Kasumi-1 (cell line): ENCODE measurements at regions not wholly inside any gene's neighbourhood (a gene's known extent, or its start where the extent isn't known, plus 50 kb on each side); places are given as distances from the start of the nearest gene placed in this dataset.

Experiments
- DNase-seq, 2 experiments: peaks; one replicate each; lab custom pipeline; 2025; lab: John Stamatoyannopoulos, UW

- DNase-seq = no peak
Observed at GRCh38 chr17:73985466-73986015, 217.9 kb upstream of the RPL38 start.

GRCh38 chr17:73986641-73987177 lies 216.8 kb upstream of the RPL38 start:
- no peak for DNase-seq

GRCh38 chr17:73987395-73987794 lies 216.1 kb upstream of the RPL38 start:
- no peak for DNase-seq

- DNase-seq = no peak
Observed at GRCh38 chr17:73987845-73988509, 215.5 kb upstream of the RPL38 start.

GRCh38 chr17:73989671-73990070 lies 213.8 kb upstream of the RPL38 start:
- DNase-seq = no peak

- DNase-seq = no peak
Observed at GRCh38 chr17:73990290-73990689, 213.2 kb upstream of the RPL38 start.

- DNase-seq = no peak
Observed at GRCh38 chr17:73991260-73991659, 212.2 kb upstream of the RPL38 start.

GRCh38 chr17:73994946-73995345 lies 208.5 kb upstream of the RPL38 start:
- DNase-seq = no peak

GRCh38 chr17:73997059-73997458 lies 206.4 kb upstream of the RPL38 start:
- no peak for DNase-seq

GRCh38 chr17:73998249-73998648 lies 205.2 kb upstream of the RPL38 start:
- no peak for DNase-seq

- DNase-seq = peak in 1 of 2 experiments; percentile 18
Observed at GRCh38 chr17:73998653-73999645, 204.5 kb upstream of the RPL38 start.

- DNase-seq = no peak
Observed at GRCh38 chr17:74001145-74001544, 202.3 kb upstream of the RPL38 start.

- DNase-seq = no peak
Observed at GRCh38 chr17:74002241-74002640, 201.2 kb upstream of the RPL38 start.

GRCh38 chr17:74004056-74004455 lies 199.4 kb upstream of the RPL38 start:
- DNase-seq = no peak

- DNase-seq = no peak
Observed at GRCh38 chr17:74005790-74006189, 197.7 kb upstream of the RPL38 start.

- DNase-seq = no peak
Observed at GRCh38 chr17:74006371-74006770, 197.1 kb upstream of the RPL38 start.

GRCh38 chr17:74008196-74008595 lies 195.3 kb upstream of the RPL38 start:
- DNase-seq = peak; percentile 35 to 42

GRCh38 chr17:74009056-74009625 lies 194.3 kb upstream of the RPL38 start:
- DNase-seq = no peak

GRCh38 chr17:74010903-74011302 lies 192.6 kb upstream of the RPL38 start:
- no peak for DNase-seq

GRCh38 chr17:74011966-74012365 lies 191.5 kb upstream of the RPL38 start:
- DNase-seq = no peak

- DNase-seq = no peak
Observed at GRCh38 chr17:74012465-74012864, 191.0 kb upstream of the RPL38 start.

GRCh38 chr17:74015316-74015715 lies 188.2 kb upstream of the RPL38 start:
- DNase-seq = no peak
